ENCODE measurements at regions not wholly inside any gene's neighbourhood (a gene's known extent, or its start where the extent isn't known, plus 50 kb on each side); places are given as distances from the start of the nearest gene placed in this dataset.
"Not testable (repeated sequence)": the region's sequence is repeated elsewhere in the genome, so short reads cannot be mapped to it uniquely, and the experiment has no call there.

- no peak for DNase-seq
Observed at GRCh38 chr16:66091471-66091891, 275.0 kb upstream of the CDH5 start.

- no peak for DNase-seq
Observed at GRCh38 chr16:66088681-66089080, 277.8 kb upstream of the CDH5 start.

GRCh38 chr16:66087308-66087707 lies 279.2 kb upstream of the CDH5 start:
- no peak for DNase-seq

- DNase-seq = no peak
Observed at GRCh38 chr16:66085651-66086050, 280.8 kb upstream of the CDH5 start.

- DNase-seq = not testable (repeated sequence)
Observed at GRCh38 chr16:66084731-66085130, 281.8 kb upstream of the CDH5 start.

GRCh38 chr16:66084306-66084705 lies 282.2 kb upstream of the CDH5 start:
- no peak for DNase-seq

GRCh38 chr16:66083171-66083570 lies 283.3 kb upstream of the CDH5 start:
- no peak for DNase-seq

- DNase-seq = no peak
Observed at GRCh38 chr16:66082424-66082823, 284.1 kb upstream of the CDH5 start.

GRCh38 chr16:66081775-66082366 lies 284.6 kb upstream of the CDH5 start:
- DNase-seq = no peak

GRCh38 chr16:66079671-66080334 lies 286.7 kb upstream of the CDH5 start:
- DNase-seq = no peak

- DNase-seq = no peak
Observed at GRCh38 chr16:66070140-66070917, 296.2 kb upstream of the CDH5 start.

- DNase-seq = no peak
Observed at GRCh38 chr16:66069587-66069986, 296.9 kb upstream of the CDH5 start.

- no peak for DNase-seq
Observed at GRCh38 chr16:66066404-66066803, 300.1 kb upstream of the CDH5 start.

- no peak for DNase-seq
Observed at GRCh38 chr16:66065925-66066324, 300.6 kb upstream of the CDH5 start.

GRCh38 chr16:66064801-66065530 lies 301.5 kb upstream of the CDH5 start:
- no peak for DNase-seq

GRCh38 chr16:66058832-66059231 lies 307.7 kb upstream of the CDH5 start:
- no peak for DNase-seq

- DNase-seq = no peak
Observed at GRCh38 chr16:66058172-66058691, 308.3 kb upstream of the CDH5 start.

- no peak for DNase-seq
Observed at GRCh38 chr16:66057057-66057456, 309.4 kb upstream of the CDH5 start.

- no peak for DNase-seq
Observed at GRCh38 chr16:66054095-66054494, 312.4 kb upstream of the CDH5 start.

- no peak for DNase-seq
Observed at GRCh38 chr16:66052745-66053144, 313.7 kb upstream of the CDH5 start.

- no peak for DNase-seq
Observed at GRCh38 chr16:66050991-66051390, 315.5 kb upstream of the CDH5 start.

- DNase-seq = no peak
Observed at GRCh38 chr16:66049865-66050264, 316.6 kb upstream of the CDH5 start.

- no peak for DNase-seq
Observed at GRCh38 chr16:66045626-66046025, 320.9 kb upstream of the CDH5 start.
